ENCODE measurements at regions not wholly inside any gene's neighbourhood (a gene's known extent, or its start where the extent isn't known, plus 50 kb on each side); places are given as distances from the start of the nearest gene placed in this dataset.

GRCh38 chr2:104638859-104639202 is 215.1 kb upstream of the POU3F3 start:
- 92% methylated on average over 2 of the region's 7 CpGs for WGBS (ENCODE audit: insufficient coverage)
- CTCF ChIA-PET, result no interaction called here
- no peaks in the 10 kb centered on the region for H3K9me3 ChIP-seq
- DNase-seq (no peak), ATAC-seq (replicated peaks in 1 of 4) (no peak)
- Mint-ChIP-seq H3K36me3 (no peaks in the 10 kb centered on the region), H3K4me1 (no peaks in the 10 kb centered on the region), H3K4me3 (no peak overlapping the region), H3K9me3 (peaks cover 0 to 4% (median 2%) of the 10 kb centered on the region in 3 donors), H3K27me3 (no peaks in the 10 kb centered on the region), H3K27ac (no peak overlapping the region)
- POLR2A ChIA-PET, result no interaction called here
- no peaks in the 10 kb centered on the region for H3K4me1 ChIP-seq (ENCODE audit: control insufficient read depth in 1 of 2, extremely low read depth in 1 of 2, insufficient read depth in 2 of 2, low read length in 2 of 2)
- no peaks in the 10 kb centered on the region for H3K36me3 ChIP-seq (ENCODE audit: control insufficient read depth in 2 of 2, extremely low read depth in 1 of 2, insufficient read depth in 1 of 2, low read length in 1 of 2)
- no peak overlapping the region for H3K4me3 ChIP-seq (ENCODE audit: control insufficient read depth in 1 of 2, extremely low read depth in 1 of 2, low read length in 1 of 2)
- no peak overlapping the region for H3K27ac ChIP-seq (ENCODE audit: low read length)
- H3K27me3 ChIP-seq (replicated peaks in 1 of 2; ENCODE audit: control insufficient read depth in 2 of 2, extremely low read depth in 1 of 2, insufficient read depth in 2 of 2, low read length in 1 of 2), result no peaks in the 10 kb centered on the region

- Histone ChIP-seq H3K27me3 (replicated peaks in 1 of 2; ENCODE audit: control insufficient read depth in 2 of 2, extremely low read depth in 1 of 2, insufficient read depth in 2 of 2, low read length in 1 of 2) (no peaks in the 10 kb centered on the region), H3K36me3 (ENCODE audit: control insufficient read depth in 2 of 2, extremely low read depth in 1 of 2, insufficient read depth in 1 of 2, low read length in 1 of 2) (no peaks in the 10 kb centered on the region), H3K9me3 (no peaks in the 10 kb centered on the region), H3K27ac (ENCODE audit: low read length) (no peak overlapping the region), H3K4me3 (ENCODE audit: control insufficient read depth in 1 of 2, extremely low read depth in 1 of 2, low read length in 1 of 2) (no peak overlapping the region), H3K4me1 (ENCODE audit: control insufficient read depth in 1 of 2, extremely low read depth in 1 of 2, insufficient read depth in 2 of 2, low read length in 2 of 2) (no peaks in the 10 kb centered on the region)
- DNase-seq (no peak), ATAC-seq (replicated peaks in 1 of 4) (no peak)
- Mint-ChIP-seq H3K9me3 (peaks cover 0 to 4% (median 0%) of the 10 kb centered on the region in 3 donors), H3K27me3 (no peaks in the 10 kb centered on the region), H3K27ac (no peak overlapping the region), H3K4me3 (no peak overlapping the region), H3K4me1 (no peaks in the 10 kb centered on the region), H3K36me3 (no peaks in the 10 kb centered on the region)
- WGBS (ENCODE audit: insufficient coverage), result no CpG with 5 or more reads among the region's 2 CpGs
- POLR2A ChIA-PET, result no interaction called here
- CTCF ChIA-PET, result no interaction called here
These were observed 212.1 kb upstream of the POU3F3 start for GRCh38 chr2:104641786-104642185.

- no peaks in the 10 kb centered on the region for H3K4me1 Mint-ChIP-seq
- no CpG with 5 or more reads among the region's 2 CpGs for WGBS (ENCODE audit: insufficient coverage)
- no peak overlapping the region for H3K4me3 Mint-ChIP-seq
- ChIA-PET CTCF (no interaction called here), POLR2A (interaction anchor here in 1 of 2 donors (0.8 kb wide), 1 partner anchor 10 kb away, joined by 4 read pairs; no protein-coding TSS in a partner anchor)
- no peak overlapping the region for H3K27ac ChIP-seq (ENCODE audit: low read length)
- no peak overlapping the region for H3K4me3 ChIP-seq (ENCODE audit: control insufficient read depth in 1 of 2, extremely low read depth in 1 of 2, low read length in 1 of 2)
- no peak overlapping the region for H3K27ac Mint-ChIP-seq
- DNase-seq, result no peak
- H3K9me3 ChIP-seq, result no peaks in the 10 kb centered on the region
- ATAC-seq (replicated peaks in 1 of 4), result no peak
- H3K36me3 ChIP-seq (ENCODE audit: control insufficient read depth in 2 of 2, extremely low read depth in 1 of 2, insufficient read depth in 1 of 2, low read length in 1 of 2), result no peaks in the 10 kb centered on the region
- no peaks in the 10 kb centered on the region for H3K4me1 ChIP-seq (ENCODE audit: control insufficient read depth in 1 of 2, extremely low read depth in 1 of 2, insufficient read depth in 2 of 2, low read length in 2 of 2)
- no peaks in the 10 kb centered on the region for H3K9me3 Mint-ChIP-seq
- no peaks in the 10 kb centered on the region for H3K36me3 Mint-ChIP-seq
- H3K27me3 ChIP-seq (replicated peaks in 1 of 2; ENCODE audit: control insufficient read depth in 2 of 2, extremely low read depth in 1 of 2, insufficient read depth in 2 of 2, low read length in 1 of 2), result no peaks in the 10 kb centered on the region
- no peaks in the 10 kb centered on the region for H3K27me3 Mint-ChIP-seq
These were observed 205.5 kb upstream of the POU3F3 start for GRCh38 chr2:104648376-104648775.

- no peaks in the 10 kb centered on the region for H3K4me1 Mint-ChIP-seq
- peaks cover 0 to 2% of the 10 kb centered on the region in 2 experiments for H3K27me3 ChIP-seq (replicated peaks in 1 of 2; ENCODE audit: control insufficient read depth in 2 of 2, extremely low read depth in 1 of 2, insufficient read depth in 2 of 2, low read length in 1 of 2)
- CTCF ChIA-PET, result no interaction called here
- no peaks in the 10 kb centered on the region for H3K36me3 ChIP-seq (ENCODE audit: control insufficient read depth in 2 of 2, extremely low read depth in 1 of 2, insufficient read depth in 1 of 2, low read length in 1 of 2)
- no peaks in the 10 kb centered on the region for H3K36me3 Mint-ChIP-seq
- H3K27ac Mint-ChIP-seq, result no peak overlapping the region
- no peaks in the 10 kb centered on the region for H3K9me3 ChIP-seq
- H3K4me1 ChIP-seq (ENCODE audit: control insufficient read depth in 1 of 2, extremely low read depth in 1 of 2, insufficient read depth in 2 of 2, low read length in 2 of 2), result no peaks in the 10 kb centered on the region
- no CpG with 5 or more reads among the region's 1 CpG for WGBS (ENCODE audit: insufficient coverage)
- POLR2A ChIA-PET, result no interaction called here
- ATAC-seq (replicated peaks in 1 of 4) (no peak), DNase-seq (no peak)
- no peak overlapping the region for H3K27ac ChIP-seq (ENCODE audit: low read length)
- H3K4me3 ChIP-seq (ENCODE audit: control insufficient read depth in 1 of 2, extremely low read depth in 1 of 2, low read length in 1 of 2), result no peak overlapping the region
- H3K9me3 Mint-ChIP-seq, result no peaks in the 10 kb centered on the region
- H3K27me3 Mint-ChIP-seq, result peaks cover under 1 to 10% of the 10 kb centered on the region in 2 donors
- no peak overlapping the region for H3K4me3 Mint-ChIP-seq
These were observed 204.0 kb upstream of the POU3F3 start for GRCh38 chr2:104649866-104650265.

DNA sequence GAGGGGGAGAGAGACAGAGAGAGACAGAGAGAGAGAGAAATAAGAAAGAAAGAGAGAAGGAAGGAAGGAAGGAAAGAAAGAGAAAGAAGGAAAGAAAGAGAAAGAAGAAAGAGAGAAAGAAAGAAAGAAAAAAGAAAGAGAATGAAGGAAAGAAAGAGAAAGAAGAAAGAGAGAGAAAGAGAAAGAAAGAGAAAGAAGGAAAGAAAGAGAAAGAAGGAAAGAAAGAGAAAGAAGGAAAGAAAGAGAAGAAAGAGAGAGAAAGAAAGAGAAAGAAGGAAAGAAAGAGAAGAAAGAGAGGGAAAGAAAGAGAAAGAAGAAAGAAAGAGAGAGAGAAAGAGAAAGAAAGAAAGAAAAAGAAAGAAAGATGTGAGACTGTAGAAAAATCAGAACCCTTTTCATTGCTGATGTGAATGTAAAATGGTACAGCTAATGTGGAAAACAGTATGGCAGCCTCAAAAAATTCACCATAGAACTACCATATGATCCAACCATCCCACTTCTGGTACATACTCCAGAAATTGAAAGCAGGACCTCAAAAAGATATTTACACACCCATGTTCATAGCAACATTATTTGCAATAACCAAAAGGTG is 203.4 kb upstream of the POU3F3 start:
- Histone ChIP-seq H3K27me3 (replicated peaks in 1 of 2; ENCODE audit: control insufficient read depth in 2 of 2, extremely low read depth in 1 of 2, insufficient read depth in 2 of 2, low read length in 1 of 2) (peaks cover 0 to 2% of the 10 kb centered on the region in 2 experiments), H3K27ac (ENCODE audit: low read length) (no peak overlapping the region), H3K4me1 (ENCODE audit: control insufficient read depth in 1 of 2, extremely low read depth in 1 of 2, insufficient read depth in 2 of 2, low read length in 2 of 2) (no peaks in the 10 kb centered on the region), H3K36me3 (ENCODE audit: control insufficient read depth in 2 of 2, extremely low read depth in 1 of 2, insufficient read depth in 1 of 2, low read length in 1 of 2) (no peaks in the 10 kb centered on the region), H3K9me3 (no peaks in the 10 kb centered on the region), H3K4me3 (ENCODE audit: control insufficient read depth in 1 of 2, extremely low read depth in 1 of 2, low read length in 1 of 2) (no peak overlapping the region)
- POLR2A ChIA-PET, result no interaction called here
- Mint-ChIP-seq H3K4me3 (no peak overlapping the region), H3K27ac (no peak overlapping the region), H3K27me3 (peaks cover 5 to 12% of the 10 kb centered on the region in 2 donors), H3K36me3 (no peaks in the 10 kb centered on the region), H3K9me3 (no peaks in the 10 kb centered on the region), H3K4me1 (no peaks in the 10 kb centered on the region)
- CTCF ChIA-PET, result no interaction called here
- ATAC-seq (replicated peaks in 1 of 4) (no peak), DNase-seq (no peak)

DNA sequence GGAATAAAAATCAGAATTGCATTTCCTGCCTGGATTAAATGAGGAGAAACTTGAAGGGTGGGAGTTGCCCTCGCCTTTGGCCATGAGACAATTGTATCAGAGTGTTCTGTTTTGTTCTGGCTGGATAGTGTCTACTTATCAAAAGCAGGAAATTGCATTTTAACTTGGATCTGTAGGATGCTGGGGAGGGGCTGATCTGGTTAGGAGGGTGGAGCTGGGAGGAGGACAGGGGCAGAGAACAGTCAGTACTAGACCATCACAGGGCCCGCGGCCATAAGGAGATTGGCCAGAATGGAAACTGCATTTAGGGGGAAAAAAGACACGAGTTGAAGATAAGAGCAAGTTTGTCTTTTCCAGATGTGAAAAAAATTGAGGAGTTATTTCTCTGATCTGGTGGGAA is 199.1 kb upstream of the POU3F3 start:
- no peaks in the 10 kb centered on the region for H3K36me3 ChIP-seq (ENCODE audit: control insufficient read depth in 2 of 2, extremely low read depth in 1 of 2, insufficient read depth in 1 of 2, low read length in 1 of 2)
- no peak overlapping the region for H3K4me3 ChIP-seq (ENCODE audit: control insufficient read depth in 1 of 2, extremely low read depth in 1 of 2, low read length in 1 of 2)
- ChIA-PET POLR2A (no interaction called here), CTCF (no interaction called here)
- Mint-ChIP-seq H3K27ac (no peak overlapping the region), H3K27me3 (peaks cover 23 to 32% of the 10 kb centered on the region in 2 donors), H3K9me3 (no peaks in the 10 kb centered on the region), H3K36me3 (no peaks in the 10 kb centered on the region), H3K4me3 (no peak overlapping the region), H3K4me1 (peaks cover 2 to 14% (median 4%) of the 10 kb centered on the region in 3 donors)
- H3K4me1 ChIP-seq (ENCODE audit: control insufficient read depth in 1 of 2, extremely low read depth in 1 of 2, insufficient read depth in 2 of 2, low read length in 2 of 2), result peaks cover 7 to 9% of the 10 kb centered on the region in 2 experiments
- DNase-seq (no peak), ATAC-seq (replicated peaks in 1 of 4) (no peak)
- WGBS (ENCODE audit: insufficient coverage), result 70% methylated on average over 1 of the region's 4 CpGs
- H3K27me3 ChIP-seq (replicated peaks in 1 of 2; ENCODE audit: control insufficient read depth in 2 of 2, extremely low read depth in 1 of 2, insufficient read depth in 2 of 2, low read length in 1 of 2), result peaks cover 0 to 19% of the 10 kb centered on the region in 2 experiments
- H3K9me3 ChIP-seq, result no peaks in the 10 kb centered on the region
- H3K27ac ChIP-seq (ENCODE audit: low read length), result no peak overlapping the region

Measured in T-cell (primary cell).